HepG2 (cell line): ENCODE measurements at regions not wholly inside any gene's neighbourhood (a gene's known extent, or its start where the extent isn't known, plus 50 kb on each side); places are given as distances from the start of the nearest gene placed in this dataset.

Experiments used
- ATAC-seq: fragments of 200-7000 bp; cut with Tn5 transposase; 3 replicates; pipeline ENCODE4 v1.9.1; 2020; ENCODE audit warnings: mild to moderate bottlenecking, moderate library complexity
- BruUV-seq: library from RNA; stranded (reverse); fragments of 400-500 nt; replicated peaks from 2 replicates; lab custom pipeline; 2021; lab: Mats Ljungman, UMichigan
- CTCF ChIA-PET: fragments of 300-600 bp; formaldehyde crosslinking; extraction: SDS; loops from one replicate; lab custom pipeline; 2021; ENCODE audit warnings: low total read pairs, inconsistent platforms, low intra/inter-chr PET ratio; lab: Yijun Ruan, JAX
- POLR2A ChIA-PET: fragments of 350-600 bp; sonication (Branson Sonifier 250); formaldehyde crosslinking; loops from one replicate; lab custom pipeline; 2020; ENCODE audit warnings: antibody characterized with exemption, inconsistent platforms; lab: Yijun Ruan, JAX
- DNase-seq: peaks from one replicate; pipeline ENCODE4 v3.0.0-alpha.2; 2015; ENCODE audit warnings: low spot score
- FAIRE-seq: peaks from 3 replicates; lab custom pipeline; 2011; peaks lifted over from hg19 to GRCh38; lab: Jason Lieb, UNC
- H2AFZ ChIP-seq: one replicate; pipeline ENCODE4 v1.6.1; 2011; ENCODE audit warnings: low read length, inconsistent platforms
- H3K27ac ChIP-seq: fragments of 300-600 bp; 3 replicates; pipeline ENCODE4 v1.8.0; 2011; ENCODE audit warnings: mixed run types, mild to moderate bottlenecking, mixed read lengths, low read length, inconsistent platforms; ENCODE audit not compliant: insufficient read depth; ENCODE audit errors: extremely low read length
- H3K27me3 ChIP-seq, 2 experiments: fragments of 200-600 bp in 1 of 2; 2 replicates in 1 of 2; 3 replicates in 1 of 2; pipeline versions ENCODE4 v1.6.0 to v1.8.0; 2011; ENCODE audit warnings: low read length in 2 of 2, mild to moderate bottlenecking in 2 of 2, moderate library complexity in 2 of 2, inconsistent platforms in 1 of 2; ENCODE audit not compliant: insufficient read depth in 2 of 2, control insufficient read depth in 1 of 2
- H3K36me3 ChIP-seq, 2 experiments: fragments of 200-600 bp in 1 of 2; replicated peaks in 1 of 2; 2 replicates in 1 of 2; 3 replicates in 1 of 2; pipeline versions ENCODE4 v1.5.1 to v1.8.0; 2011; ENCODE audit warnings: low read length in 2 of 2, inconsistent platforms in 1 of 2; ENCODE audit not compliant: insufficient read depth in 2 of 2, control insufficient read depth in 1 of 2
- H3K4me1 ChIP-seq: 2 replicates; pipeline ENCODE4 v1.5.1; 2012; ENCODE audit warnings: low read length, inconsistent platforms; ENCODE audit not compliant: insufficient read depth
- H3K4me2 ChIP-seq: 2 replicates; pipeline ENCODE4 v1.6.0; 2011; ENCODE audit warnings: low read depth, low read length, inconsistent platforms
- H3K4me3 ChIP-seq, 3 experiments: fragments of 200-600 bp in 1 of 3; sonication (generic), shearing (Covaris generic) in 1 of 3; replicated peaks in 1 of 3; 2 replicates each; pipeline ENCODE4 v1.5.1; 2011 to 2016; ENCODE audit warnings: low read length in 3 of 3, inconsistent platforms in 2 of 3, low read depth in 2 of 3, mild to moderate bottlenecking in 2 of 3, control low read depth in 1 of 3, mixed read lengths in 1 of 3; ENCODE audit not compliant: insufficient read depth in 1 of 3
- H3K79me2 ChIP-seq: one replicate; pipeline ENCODE4 v1.6.1; 2011; ENCODE audit warnings: low read length, inconsistent platforms; ENCODE audit not compliant: insufficient read depth
- H3K9ac ChIP-seq: 2 replicates; pipeline ENCODE4 v1.6.0; 2011; ENCODE audit warnings: mild to moderate bottlenecking, low read depth, low read length, inconsistent platforms; ENCODE audit not compliant: insufficient read depth
- H3K9me3 ChIP-seq: 2 replicates; pipeline ENCODE4 v1.5.1; 2012; ENCODE audit warnings: mild to moderate bottlenecking, low read length
- H4K20me1 ChIP-seq: 2 replicates; pipeline ENCODE4 v1.6.0; 2011; ENCODE audit warnings: inconsistent platforms, mild to moderate bottlenecking, low read length, moderate library complexity; ENCODE audit not compliant: insufficient read depth
- EED ChIP-seq: sonication (generic); formaldehyde crosslinking; IDR thresholded peaks from 2 replicates; pipeline ENCODE4 v1.5.0; 2020; ENCODE audit warnings: mild to moderate bottlenecking, missing genetic modification reagents
- EHMT2 ChIP-seq: fragments of 200-600 bp; sonication (generic); IDR thresholded peaks from 2 replicates; pipeline ENCODE4 v1.7.0; 2017; ENCODE audit warnings: antibody characterized with exemption, low read depth, low read length, borderline replicate concordance
- ELF3 ChIP-seq: IDR thresholded peaks from 2 replicates; pipeline ENCODE4 v1.6.1; 2016; ENCODE audit warnings: missing genetic modification reagents, missing compliant biosample characterization
- SP5 ChIP-seq: IDR thresholded peaks from 2 replicates; pipeline ENCODE4 v1.6.1; 2016; ENCODE audit warnings: low read depth, borderline replicate concordance
- ZNF839 ChIP-seq: sonication (generic); formaldehyde crosslinking; IDR thresholded peaks from 2 replicates; pipeline ENCODE4 v1.4.0; 2020; ENCODE audit warnings: missing genetic modification reagents, mild to moderate bottlenecking, borderline replicate concordance
- WGBS: methylation state at CpG from one replicate; pipeline ENCODE4 v1.1.6; 2017; ENCODE audit warnings: low lambda C conversion rate; 5-methylcytosine and 5-hydroxymethylcytosine counted together
- in situ Hi-C: cut with HindIII; loops from 2 replicates; pipeline ENCODE4 v1.10.0; 2017; ENCODE audit warnings: low pct_unique_long_range_greater_than_20kb; ENCODE audit not compliant: extremely low pct_ligation_motif_present
- intact Hi-C: fragments of 100-400 bp; cut with micrococcal nuclease; formaldehyde crosslinking; loops from one replicate; pipeline ENCODE4 v1.10.0; 2022; ENCODE audit not compliant: unreplicated experiment
- TF ChIP-seq, protein P1 (sequence below): sonication (generic); formaldehyde crosslinking; conservative IDR thresholded peaks from 2 replicates; pipeline ENCODE4 v1.8.0; 2022; ENCODE audit warnings: low read depth, missing genetic modification reagents
- TF ChIP-seq, protein P2 (sequence below): sonication (generic); formaldehyde crosslinking; IDR thresholded peaks from one replicate; pipeline ENCODE4 v1.5.1; 2020; ENCODE audit warnings: mild to moderate bottlenecking, missing genetic modification reagents; ENCODE audit errors: not compliant biosample characterization

DNA sequence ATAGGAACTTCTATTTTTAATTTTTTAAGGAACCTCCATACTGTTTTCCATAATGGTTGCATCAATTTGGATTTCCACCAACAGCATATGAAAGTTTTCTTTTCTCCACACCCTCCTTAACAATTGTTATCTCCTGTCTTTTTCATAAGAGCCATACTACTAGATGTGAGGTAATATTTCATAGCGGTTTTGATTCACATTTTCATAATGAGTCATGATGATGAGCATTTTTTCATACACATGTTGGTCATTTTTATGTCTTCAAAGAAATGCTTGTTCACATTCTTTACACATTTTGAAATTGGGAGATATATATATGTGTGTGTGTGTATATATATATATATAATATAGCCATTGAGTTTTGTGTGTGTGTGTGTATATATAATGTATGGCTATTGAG lies 420.3 kb upstream of the PCDH9 start (continued):
- TF ChIP-seq, protein P1, sequence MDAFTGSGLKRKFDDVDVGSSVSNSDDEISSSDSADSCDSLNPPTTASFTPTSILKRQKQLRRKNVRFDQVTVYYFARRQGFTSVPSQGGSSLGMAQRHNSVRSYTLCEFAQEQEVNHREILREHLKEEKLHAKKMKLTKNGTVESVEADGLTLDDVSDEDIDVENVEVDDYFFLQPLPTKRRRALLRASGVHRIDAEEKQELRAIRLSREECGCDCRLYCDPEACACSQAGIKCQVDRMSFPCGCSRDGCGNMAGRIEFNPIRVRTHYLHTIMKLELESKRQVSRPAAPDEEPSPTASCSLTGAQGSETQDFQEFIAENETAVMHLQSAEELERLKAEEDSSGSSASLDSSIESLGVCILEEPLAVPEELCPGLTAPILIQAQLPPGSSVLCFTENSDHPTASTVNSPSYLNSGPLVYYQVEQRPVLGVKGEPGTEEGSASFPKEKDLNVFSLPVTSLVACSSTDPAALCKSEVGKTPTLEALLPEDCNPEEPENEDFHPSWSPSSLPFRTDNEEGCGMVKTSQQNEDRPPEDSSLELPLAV (CRISPR knock-in tag): no peak

DNA sequence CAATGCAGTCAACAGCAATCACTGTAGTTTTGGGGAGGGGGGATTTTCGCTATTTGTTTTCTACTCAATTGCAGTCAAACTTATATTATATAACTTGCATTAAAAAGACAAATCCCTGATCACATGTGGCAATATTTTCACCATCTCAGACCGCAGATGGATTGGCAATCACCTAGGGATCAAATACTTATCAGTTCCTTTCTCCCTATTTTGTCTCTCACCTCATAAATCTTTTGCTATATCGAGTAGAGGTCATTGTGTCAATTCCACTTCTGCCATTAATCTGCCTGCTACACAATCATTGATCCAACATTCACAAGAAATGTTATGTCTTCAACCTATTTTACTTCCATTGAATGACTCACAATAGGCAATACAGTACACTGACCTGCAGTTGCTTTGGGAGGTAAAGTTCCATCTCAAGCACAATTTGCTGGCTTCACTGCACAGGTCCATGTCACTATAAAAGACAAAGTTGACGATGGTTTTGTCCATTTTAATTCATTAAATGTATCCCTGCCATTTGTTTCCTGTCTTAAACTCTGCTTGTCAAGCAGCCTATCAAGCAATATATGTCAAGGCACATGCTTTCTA lies 415.8 kb upstream of the PCDH9 start:
- H3K9me3 ChIP-seq: no peaks in the 10 kb centered on the region
- no peak overlapping the region for H2AFZ ChIP-seq
- H3K27ac ChIP-seq: no peak overlapping the region
- H3K36me3 ChIP-seq: no peaks in the 10 kb centered on the region
- no peaks in the 10 kb centered on the region for H3K79me2 ChIP-seq
- no peak for ATAC-seq
- no peaks in the 10 kb centered on the region for H4K20me1 ChIP-seq
- intact Hi-C loops: no loop called here
- no peaks in the 10 kb centered on the region; a peak in 1 of 5 replicates for H3K27me3 ChIP-seq
- no peak overlapping the region for H3K4me3 ChIP-seq
- H3K4me1 ChIP-seq: no peaks in the 10 kb centered on the region
- ChIA-PET POLR2A (no interaction called here), CTCF (no interaction called here)
- in situ Hi-C loops: no loop called here
- no peak for FAIRE-seq
- BruUV-seq: no TSS peak
- H3K4me2 ChIP-seq: no peak overlapping the region
- H3K9ac ChIP-seq: no peak overlapping the region
- under 1% methylated on average over 4 of the region's 4 CpGs for WGBS
- no peak for DNase-seq
- TF ChIP-seq EED (CRISPR knock-in tag) (no peak), SP5 (no peak), ZNF839 (CRISPR knock-in tag) (no peak), EHMT2 (no peak), ELF3 (CRISPR knock-in tag) (no peak)
- TF ChIP-seq, protein P2, sequence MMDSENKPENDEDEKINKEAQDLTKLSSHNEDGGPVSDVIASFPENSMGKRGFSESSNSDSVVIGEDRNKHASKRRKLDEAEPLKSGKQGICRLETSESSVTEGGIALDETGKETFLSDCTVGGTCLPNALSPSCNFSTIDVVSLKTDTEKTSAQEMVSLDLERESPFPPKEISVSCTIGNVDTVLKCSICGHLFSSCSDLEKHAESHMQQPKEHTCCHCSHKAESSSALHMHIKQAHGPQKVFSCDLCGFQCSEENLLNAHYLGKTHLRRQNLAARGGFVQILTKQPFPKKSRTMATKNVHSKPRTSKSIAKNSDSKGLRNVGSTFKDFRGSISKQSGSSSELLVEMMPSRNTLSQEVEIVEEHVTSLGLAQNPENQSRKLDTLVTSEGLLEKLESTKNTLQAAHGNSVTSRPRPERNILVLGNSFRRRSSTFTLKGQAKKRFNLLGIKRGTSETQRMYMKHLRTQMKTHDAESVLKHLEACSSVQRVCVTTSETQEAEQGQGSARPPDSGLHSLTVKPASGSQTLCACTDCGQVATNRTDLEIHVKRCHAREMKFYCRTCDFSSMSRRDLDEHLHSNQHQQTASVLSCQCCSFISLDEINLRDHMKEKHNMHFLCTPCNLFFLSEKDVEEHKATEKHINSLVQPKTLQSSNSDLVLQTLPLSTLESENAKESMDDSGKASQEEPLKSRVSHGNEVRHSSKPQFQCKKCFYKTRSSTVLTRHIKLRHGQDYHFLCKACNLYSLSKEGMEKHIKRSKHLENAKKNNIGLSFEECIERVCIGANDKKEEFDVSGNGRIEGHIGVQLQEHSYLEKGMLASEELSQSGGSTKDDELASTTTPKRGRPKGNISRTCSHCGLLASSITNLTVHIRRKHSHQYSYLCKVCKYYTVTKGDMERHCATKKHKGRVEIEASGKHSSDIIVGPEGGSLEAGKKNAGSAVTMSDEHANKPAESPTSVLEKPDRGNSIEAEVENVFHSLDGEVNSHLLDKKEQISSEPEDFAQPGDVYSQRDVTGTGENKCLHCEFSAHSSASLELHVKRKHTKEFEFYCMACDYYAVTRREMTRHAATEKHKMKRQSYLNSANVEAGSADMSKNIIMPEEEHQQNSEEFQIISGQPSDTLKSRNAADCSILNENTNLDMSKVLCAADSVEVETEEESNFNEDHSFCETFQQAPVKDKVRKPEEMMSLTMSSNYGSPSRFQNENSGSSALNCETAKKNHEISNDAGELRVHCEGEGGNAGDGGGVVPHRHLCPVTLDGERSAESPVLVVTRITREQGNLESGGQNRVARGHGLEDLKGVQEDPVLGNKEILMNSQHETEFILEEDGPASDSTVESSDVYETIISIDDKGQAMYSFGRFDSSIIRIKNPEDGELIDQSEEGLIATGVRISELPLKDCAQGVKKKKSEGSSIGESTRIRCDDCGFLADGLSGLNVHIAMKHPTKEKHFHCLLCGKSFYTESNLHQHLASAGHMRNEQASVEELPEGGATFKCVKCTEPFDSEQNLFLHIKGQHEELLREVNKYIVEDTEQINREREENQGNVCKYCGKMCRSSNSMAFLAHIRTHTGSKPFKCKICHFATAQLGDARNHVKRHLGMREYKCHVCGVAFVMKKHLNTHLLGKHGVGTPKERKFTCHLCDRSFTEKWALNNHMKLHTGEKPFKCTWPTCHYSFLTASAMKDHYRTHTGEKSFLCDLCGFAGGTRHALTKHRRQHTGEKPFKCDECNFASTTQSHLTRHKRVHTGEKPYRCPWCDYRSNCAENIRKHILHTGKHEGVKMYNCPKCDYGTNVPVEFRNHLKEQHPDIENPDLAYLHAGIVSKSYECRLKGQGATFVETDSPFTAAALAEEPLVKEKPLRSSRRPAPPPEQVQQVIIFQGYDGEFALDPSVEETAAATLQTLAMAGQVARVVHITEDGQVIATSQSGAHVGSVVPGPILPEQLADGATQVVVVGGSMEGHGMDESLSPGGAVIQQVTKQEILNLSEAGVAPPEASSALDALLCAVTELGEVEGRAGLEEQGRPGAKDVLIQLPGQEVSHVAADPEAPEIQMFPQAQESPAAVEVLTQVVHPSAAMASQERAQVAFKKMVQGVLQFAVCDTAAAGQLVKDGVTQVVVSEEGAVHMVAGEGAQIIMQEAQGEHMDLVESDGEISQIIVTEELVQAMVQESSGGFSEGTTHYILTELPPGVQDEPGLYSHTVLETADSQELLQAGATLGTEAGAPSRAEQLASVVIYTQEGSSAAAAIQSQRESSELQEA (CRISPR knock-in tag): no peak
